Epithelial cell of prostate (primary cell): ENCODE measurements at regions not wholly inside any gene's neighbourhood (a gene's known extent, or its start where the extent isn't known, plus 50 kb on each side); places are given as distances from the start of the nearest gene placed in this dataset.
"Not testable (repeated sequence)": the region's sequence is repeated elsewhere in the genome, so short reads cannot be mapped to it uniquely, and the experiment has no call there.

Experiments
- DNase-seq: peaks from one replicate; pipeline ENCODE4 v3.0.0-alpha.2; 2011; ENCODE audit warnings: low read depth, low spot score
- H3K27ac ChIP-seq: fragments of 450-650 bp; 2 replicates; pipeline ENCODE4 v1.5.1; 2017; ENCODE audit warnings: mild to moderate bottlenecking

DNA sequence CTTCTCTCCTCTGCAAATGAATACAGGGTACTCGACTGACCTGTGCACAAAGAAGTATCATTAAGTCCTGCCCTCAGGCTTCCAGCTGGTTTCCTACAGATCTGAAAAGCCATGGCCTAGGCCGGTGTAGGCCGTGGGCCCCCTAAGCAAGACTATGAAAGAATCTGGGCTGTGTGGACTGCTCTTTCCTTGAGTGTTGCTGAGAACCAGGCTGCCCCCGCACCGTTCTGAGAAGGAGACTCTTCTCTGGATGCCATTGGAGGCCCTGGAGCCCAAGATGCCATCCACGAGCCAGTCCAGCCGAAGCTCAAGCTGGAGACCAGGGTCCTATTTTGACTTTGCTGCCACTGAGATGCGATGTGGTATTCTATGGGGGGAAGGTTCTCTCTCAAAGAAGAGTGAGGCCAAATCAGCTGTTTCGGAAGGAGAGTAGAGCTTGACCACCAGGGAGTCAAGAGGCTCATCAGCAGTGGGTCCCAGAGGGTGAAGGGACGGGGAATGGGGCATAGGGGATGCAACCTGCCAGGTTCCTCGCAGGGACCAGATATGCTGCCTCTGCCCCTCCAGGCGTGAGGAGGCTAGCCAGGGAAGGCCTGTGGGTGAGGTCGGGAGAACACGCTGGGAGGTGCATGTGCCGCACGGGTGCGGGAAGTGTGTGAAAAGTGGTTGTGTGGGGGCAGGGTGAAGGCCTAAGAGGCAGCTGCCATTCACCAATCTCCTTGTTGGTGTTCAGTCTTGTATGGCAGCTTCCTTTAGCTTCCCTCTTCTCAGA is 96.4 kb upstream of the B3GAT1 start:
- DNase-seq: no peak
- no peak overlapping the region for H3K27ac ChIP-seq

DNA sequence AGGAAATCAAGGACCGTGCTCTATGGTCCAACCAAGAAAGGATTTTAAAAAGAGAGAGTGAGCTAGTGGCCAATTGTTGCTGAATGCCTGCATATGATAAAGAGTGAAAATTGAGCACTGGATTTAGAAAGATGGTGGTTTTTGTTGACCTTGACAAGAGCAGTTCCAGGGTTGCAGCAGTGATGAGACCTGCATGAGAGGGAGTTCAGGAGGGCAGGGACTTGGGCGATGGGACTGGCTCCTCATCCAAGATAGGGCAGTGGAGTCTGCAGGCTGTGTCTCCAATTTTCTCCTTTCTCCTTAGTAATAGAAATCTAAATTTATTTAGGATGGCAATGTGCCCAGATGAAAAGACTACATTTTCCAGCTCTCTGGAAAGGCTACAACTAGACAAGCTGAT is 94.0 kb upstream of the B3GAT1 start:
- no peak overlapping the region for H3K27ac ChIP-seq
- DNase-seq: no peak

- H3K27ac ChIP-seq: no peak overlapping the region
- no peak for DNase-seq
These were observed 93.1 kb upstream of the B3GAT1 start for GRCh38 chr11:134505125-134505524.

DNA sequence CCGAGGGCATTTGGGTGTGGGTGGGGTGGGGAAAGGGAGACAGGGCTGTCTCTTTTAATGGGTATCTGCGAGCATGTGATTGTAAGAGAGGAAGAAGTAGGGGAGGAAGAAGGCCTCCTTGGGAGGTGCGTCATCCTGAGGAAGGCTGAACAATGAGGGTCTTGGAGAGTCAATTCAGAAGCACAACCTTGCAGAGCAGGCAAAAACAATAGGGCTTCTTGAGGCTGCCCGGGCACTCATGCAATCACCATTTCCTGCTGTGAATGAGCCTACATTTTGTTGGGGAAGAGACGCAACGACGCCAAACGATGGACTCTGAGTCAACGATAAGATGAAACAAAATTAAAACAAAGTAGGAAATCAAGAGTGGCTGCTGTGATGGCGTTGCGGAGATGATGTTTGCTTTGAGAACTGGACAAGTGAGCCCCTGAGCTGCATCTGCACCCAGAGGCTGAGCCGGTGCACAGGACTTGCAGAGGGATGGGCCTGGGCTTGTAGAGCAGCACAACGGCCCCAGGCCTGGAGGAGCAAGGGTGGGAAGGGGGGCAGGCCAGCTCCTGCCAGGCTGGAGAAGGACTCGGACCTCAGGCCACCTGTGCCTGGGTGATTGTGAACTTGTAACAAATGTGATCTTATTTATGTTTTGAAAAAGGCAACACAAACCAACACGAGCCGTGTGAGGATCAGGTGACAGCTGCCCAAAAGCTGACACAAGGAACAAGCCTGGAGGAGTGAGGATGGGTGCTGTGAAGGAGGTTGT is 92.3 kb upstream of the B3GAT1 start:
- no peak overlapping the region for H3K27ac ChIP-seq
- no peak for DNase-seq

- no peak overlapping the region for H3K27ac ChIP-seq
- no peak for DNase-seq
These were observed 91.6 kb upstream of the B3GAT1 start for GRCh38 chr11:134503596-134503995.

GRCh38 chr11:134503100-134503499 is 91.1 kb upstream of the B3GAT1 start:
- H3K27ac ChIP-seq: no peak overlapping the region
- no peak for DNase-seq

DNA sequence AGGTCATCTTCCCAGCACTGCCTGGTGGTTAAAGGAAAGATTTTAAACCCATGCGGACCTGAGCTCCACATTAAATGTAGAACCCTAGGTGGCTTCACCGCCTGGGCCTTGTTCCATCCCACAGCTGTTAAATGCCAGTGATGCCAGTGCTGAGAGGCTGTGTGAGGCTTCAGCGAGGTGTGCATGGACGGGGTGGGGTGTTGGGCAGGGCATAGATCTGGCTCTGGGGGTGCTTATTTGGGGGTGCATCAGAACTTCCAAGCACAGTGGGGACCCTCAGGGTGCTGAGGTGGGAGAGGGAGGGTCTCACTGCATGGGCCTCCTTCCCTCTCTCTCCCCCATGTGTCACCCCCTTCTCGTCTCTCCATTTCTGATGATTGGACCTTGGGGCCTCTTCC is 90.1 kb upstream of the B3GAT1 start:
- DNase-seq: no peak
- no peak overlapping the region for H3K27ac ChIP-seq

GRCh38 chr11:134501406-134502152 is 89.5 kb upstream of the B3GAT1 start:
- DNase-seq: no peak
- no peak overlapping the region for H3K27ac ChIP-seq

- no peak overlapping the region for H3K27ac ChIP-seq
- DNase-seq: no peak
These were observed 88.6 kb upstream of the B3GAT1 start for GRCh38 chr11:134500621-134501020.

DNA sequence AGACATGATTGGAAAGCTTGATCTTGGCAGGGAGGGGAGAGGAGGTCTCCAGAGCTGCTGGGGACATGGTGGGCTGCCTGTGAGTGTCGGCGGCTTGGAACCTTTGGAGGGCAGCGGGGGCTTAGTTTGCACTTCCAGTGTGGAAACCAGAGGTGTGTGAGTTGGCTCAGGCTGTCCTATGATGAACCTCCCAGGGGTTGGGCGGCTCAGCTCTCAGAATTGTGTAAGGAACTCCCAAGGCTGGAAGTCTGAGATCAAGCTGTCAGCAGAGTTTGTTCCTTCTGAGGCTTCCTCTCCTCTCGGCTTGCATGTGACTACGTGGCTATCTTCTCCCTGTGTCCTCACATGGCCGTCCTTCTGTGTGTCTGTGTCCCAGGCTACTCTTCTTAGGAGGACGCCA is 87.9 kb upstream of the B3GAT1 start:
- DNase-seq: no peak
- no peak overlapping the region for H3K27ac ChIP-seq

DNA sequence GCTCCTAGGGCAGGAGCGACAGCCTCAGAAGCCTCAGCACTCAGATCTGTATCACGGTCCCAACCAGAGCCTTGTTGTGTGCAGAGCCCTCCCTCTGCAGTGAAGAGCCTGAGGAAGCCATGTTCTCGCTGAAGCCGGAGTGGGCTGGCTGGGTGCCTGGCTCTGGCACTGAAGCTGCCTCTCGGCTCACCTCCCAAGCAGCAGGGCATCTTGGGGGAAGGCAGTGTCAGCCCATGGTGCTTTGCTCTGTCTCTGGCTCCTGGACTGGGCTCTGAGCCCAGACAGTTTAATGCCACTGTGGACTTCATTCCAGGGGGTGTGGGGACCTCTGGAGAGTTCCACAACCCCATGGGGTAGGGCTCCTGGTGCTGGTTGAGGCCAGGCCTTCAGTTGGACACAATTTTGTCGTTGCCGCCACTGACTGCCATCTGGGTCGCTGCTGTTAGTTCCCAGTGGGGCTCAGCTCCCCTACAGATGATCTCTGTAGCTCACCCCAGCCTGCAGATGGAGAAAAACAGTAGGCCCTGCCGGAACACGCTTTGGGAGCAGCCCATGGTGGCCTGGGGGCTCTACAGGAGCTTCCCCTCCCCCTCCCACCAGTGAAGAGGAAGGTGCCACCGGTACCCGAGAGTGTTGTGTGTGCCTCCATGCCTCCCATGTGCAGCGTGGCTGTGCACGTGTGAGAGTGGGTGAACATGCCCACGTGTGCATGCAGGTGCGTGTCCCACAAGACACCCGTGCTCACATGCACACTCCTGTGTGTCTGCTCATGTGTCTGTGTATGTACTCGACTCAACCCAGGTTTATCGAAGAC is 86.5 kb upstream of the B3GAT1 start:
- H3K27ac ChIP-seq: no peak overlapping the region
- DNase-seq: no peak

DNA sequence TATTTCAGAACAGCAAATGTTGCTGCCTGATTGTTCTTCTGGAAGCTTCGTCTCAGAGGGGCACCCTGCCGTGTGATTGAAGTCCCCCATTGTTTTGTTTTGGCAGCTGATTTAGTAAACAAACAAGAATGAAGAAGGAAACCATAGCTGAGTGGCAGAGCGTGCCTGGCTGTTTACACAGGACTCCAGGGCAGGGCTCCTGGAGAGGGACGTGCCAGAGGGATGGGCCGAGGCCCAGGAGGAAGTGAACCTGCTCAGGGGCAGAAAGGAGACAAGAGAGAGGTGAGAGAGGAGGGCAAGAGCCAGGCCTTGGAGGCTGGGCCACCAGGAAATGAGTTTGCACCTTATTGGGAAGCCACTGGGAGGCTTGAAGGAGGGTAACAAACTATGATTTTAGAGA is 85.5 kb upstream of the B3GAT1 start:
- H3K27ac ChIP-seq: no peak overlapping the region
- no peak for DNase-seq

GRCh38 chr11:134496058-134496457 is 84.0 kb upstream of the B3GAT1 start:
- DNase-seq, H3K27ac ChIP-seq: not testable (repeated sequence)

- not testable (repeated sequence) for H3K27ac ChIP-seq, DNase-seq
These were observed 82.4 kb upstream of the B3GAT1 start for GRCh38 chr11:134494395-134494794.

DNA sequence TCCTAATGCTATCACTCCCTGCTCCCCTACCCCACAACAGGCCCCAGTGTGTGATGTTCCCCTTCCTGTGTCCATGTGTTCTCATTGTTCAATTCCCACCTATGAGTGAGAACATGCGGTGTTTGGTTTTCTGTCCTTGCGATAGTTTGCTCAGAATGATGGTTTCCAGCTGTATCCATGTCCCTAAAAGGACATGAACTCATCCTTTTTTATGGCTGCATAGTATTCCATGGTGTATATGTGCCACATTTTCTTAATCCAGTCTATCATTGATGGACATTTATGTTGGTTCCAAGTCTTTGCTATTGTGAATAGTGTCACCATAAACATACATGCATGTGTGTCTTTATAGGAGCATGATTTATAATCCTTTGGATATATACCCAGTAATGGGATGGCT is 80.4 kb upstream of the B3GAT1 start:
- H3K27ac ChIP-seq, DNase-seq: not testable (repeated sequence)

DNA sequence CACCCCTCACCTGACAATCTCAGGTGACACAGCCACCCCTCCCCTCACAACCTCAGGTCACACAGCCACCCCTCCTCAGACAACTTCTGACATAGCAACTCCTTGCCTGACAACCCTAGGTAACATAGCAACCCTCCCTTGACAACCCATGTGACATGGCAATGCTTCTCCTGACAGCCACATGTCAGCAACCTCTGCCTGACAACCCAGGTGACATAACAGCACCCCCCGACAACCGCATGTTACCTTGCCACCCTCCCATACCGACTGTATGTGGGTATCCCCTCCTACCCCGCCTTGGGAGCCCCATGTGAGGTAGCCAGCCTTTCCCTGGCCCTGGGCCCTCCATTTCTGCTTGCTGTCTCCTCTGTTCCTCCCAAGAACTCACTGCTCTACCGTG is 77.7 kb upstream of the B3GAT1 start:
- no peak overlapping the region for H3K27ac ChIP-seq
- DNase-seq: no peak

GRCh38 chr11:134488913-134489312 is 76.9 kb upstream of the B3GAT1 start:
- no peak for DNase-seq
- no peak overlapping the region for H3K27ac ChIP-seq

DNA sequence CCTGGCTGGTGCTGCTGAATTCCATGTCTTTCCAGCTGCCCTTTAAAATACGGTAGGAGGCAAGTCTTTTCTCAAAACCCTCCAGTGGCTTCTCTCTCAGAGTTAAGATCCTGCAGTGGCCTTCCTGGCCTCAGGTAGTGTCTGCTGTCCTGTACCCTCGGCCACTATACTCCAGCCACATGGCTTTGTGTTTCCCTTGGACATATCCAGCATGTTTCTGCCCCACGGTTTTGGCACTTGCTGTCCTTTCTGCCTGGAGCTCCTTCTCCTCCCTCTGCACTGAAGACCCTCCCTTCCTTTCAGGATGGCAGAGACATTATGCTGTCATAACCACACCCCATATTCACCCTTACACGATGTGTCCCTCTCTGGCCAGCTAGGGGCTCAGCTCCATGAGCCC is 76.5 kb upstream of the B3GAT1 start:
- H3K27ac ChIP-seq: no peak overlapping the region
- DNase-seq: no peak

DNA sequence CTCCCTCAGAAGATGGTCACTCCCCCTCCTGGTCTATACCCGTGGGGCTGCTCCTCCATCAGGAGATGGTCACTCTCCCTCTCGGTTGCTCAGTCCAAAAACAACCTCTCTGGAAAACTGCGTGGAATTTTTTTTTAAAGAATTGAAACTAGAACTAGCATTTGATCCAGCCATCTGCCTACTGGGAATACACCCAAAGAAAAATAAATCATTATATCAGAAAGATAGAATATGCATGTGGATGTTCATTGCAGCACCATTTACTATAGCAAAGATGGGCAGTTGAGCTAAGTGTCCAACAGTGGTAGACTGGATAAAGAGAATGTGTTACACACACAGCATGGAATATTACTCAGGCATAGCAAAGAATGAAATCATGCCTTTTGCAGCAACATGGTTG is 75.7 kb upstream of the B3GAT1 start:
- no peak overlapping the region for H3K27ac ChIP-seq
- DNase-seq: no peak

- DNase-seq: no peak
- H3K27ac ChIP-seq: no peak overlapping the region
These were observed 74.7 kb upstream of the B3GAT1 start for GRCh38 chr11:134486704-134487103.
